GM06990 (cell line): ENCODE measurements at regions not wholly inside any gene's neighbourhood (a gene's known extent, or its start where the extent isn't known, plus 50 kb on each side); places are given as distances from the start of the nearest gene placed in this dataset.

Experiments used
- DNase-seq: peaks from one replicate; pipeline ENCODE4 v3.0.0-alpha.2; 2011; ENCODE audit not compliant: insufficient read length; ENCODE audit errors: extremely low read depth
- H3K27me3 ChIP-seq: replicated peaks from 2 replicates; pipeline ENCODE4 v1.6.0; 2011; ENCODE audit warnings: low read length; ENCODE audit not compliant: control insufficient read depth, insufficient read depth
- H3K36me3 ChIP-seq: 2 replicates; pipeline ENCODE4 v1.5.1; 2011; ENCODE audit warnings: low read length; ENCODE audit not compliant: control insufficient read depth, insufficient read depth
- H3K4me3 ChIP-seq: replicated peaks from 2 replicates; pipeline ENCODE4 v1.5.1; 2011; ENCODE audit warnings: low read depth, mild to moderate bottlenecking, control low read depth, low read length
- CTCF ChIP-seq: IDR thresholded peaks from 2 replicates; pipeline ENCODE4 v1.5.1; 2011; ENCODE audit warnings: low read length, control low read depth, mild to moderate bottlenecking, inconsistent platforms; ENCODE audit not compliant: insufficient read depth, poor library complexity, severe bottlenecking

- no peak for DNase-seq
- TF ChIP-seq CTCF: no peak
- Histone ChIP-seq H3K4me3 (no peak overlapping the region), H3K36me3 (no peaks in the 10 kb centered on the region), H3K27me3 (peaks cover 3% of the 10 kb centered on the region)
Measured at GRCh38 chr13:50456111-50456510, 387.4 kb downstream of the DLEU7 start.

- TF ChIP-seq CTCF: no peak
- H3K36me3 ChIP-seq: no peaks in the 10 kb centered on the region
- no peak for DNase-seq
- H3K4me3 ChIP-seq: no peak overlapping the region
- peaks cover 3% of the 10 kb centered on the region for H3K27me3 ChIP-seq
Measured at GRCh38 chr13:50457415-50458393, 385.8 kb downstream of the DLEU7 start.

- no peak overlapping the region for H3K4me3 ChIP-seq
- TF ChIP-seq CTCF: no peak
- H3K27me3 ChIP-seq: peaks cover 3% of the 10 kb centered on the region
- no peak for DNase-seq
- no peaks in the 10 kb centered on the region for H3K36me3 ChIP-seq
Measured at GRCh38 chr13:50459046-50459445, 384.4 kb downstream of the DLEU7 start.

- no peak for TF ChIP-seq CTCF
- DNase-seq: no peak
- no peaks in the 10 kb centered on the region for H3K36me3 ChIP-seq
Measured at GRCh38 chr13:50459658-50460057, 383.8 kb downstream of the DLEU7 start.

GRCh38 chr13:50460358-50460757 is 383.1 kb downstream of the DLEU7 start:
- peaks cover 3% of the 10 kb centered on the region for H3K27me3 ChIP-seq
- no peak overlapping the region for H3K4me3 ChIP-seq
- no peak for TF ChIP-seq CTCF
- no peaks in the 10 kb centered on the region for H3K36me3 ChIP-seq
- no peak for DNase-seq

More at GRCh38 chr13:50459658-50460057, 383.8 kb downstream of the DLEU7 start:
- Histone ChIP-seq H3K27me3 (peaks cover 3% of the 10 kb centered on the region), H3K4me3 (no peak overlapping the region)
